GM12878 (cell line): ENCODE measurements at regions not wholly inside any gene's neighbourhood (a gene's known extent, or its start where the extent isn't known, plus 50 kb on each side); places are given as distances from the start of the nearest gene placed in this dataset.

Experiments used
- ATAC-seq: fragments of 200-7000 bp; cut with Tn5 transposase; 3 replicates; pipeline ENCODE4 v1.9.1; 2020; ENCODE audit warnings: mild to moderate bottlenecking, moderate library complexity
- BruUV-seq: library from RNA; stranded (reverse); fragments of 400-500 nt; replicated peaks from 2 replicates; lab custom pipeline; 2021; lab: Mats Ljungman, UMichigan
- CTCF ChIA-PET: fragments of 300-600 bp; sonication (Branson Sonifier 250); formaldehyde crosslinking; extraction: SDS; loops from one replicate; lab custom pipeline; 2021; ENCODE audit warnings: inconsistent platforms; lab: Yijun Ruan, JAX
- POLR2A ChIA-PET: fragments of 350-600 bp; formaldehyde crosslinking; extraction: SDS; loops from one replicate; lab custom pipeline; 2021; ENCODE audit warnings: inconsistent platforms; lab: Charles Lee
- RAD21 ChIA-PET: fragments of 300-600 bp; sonication (Branson Sonifier 250); formaldehyde crosslinking; loops from one replicate; lab custom pipeline; 2023; ENCODE audit warnings: antibody characterized with exemption; ENCODE audit not compliant: unreplicated experiment; lab: Charles Lee
- SMC1A ChIA-PET: fragments of 300-600 bp; sonication (Branson Sonifier 250); formaldehyde crosslinking; loops from one replicate; lab custom pipeline; 2023; ENCODE audit not compliant: unreplicated experiment, uncharacterized antibody; lab: Charles Lee
- DNase-seq: peaks from one replicate; pipeline ENCODE4 v3.0.0-alpha.2; 2011; ENCODE audit warnings: low read depth, low spot score
- FAIRE-seq: peaks from 3 replicates; lab custom pipeline; 2011; peaks lifted over from hg19 to GRCh38; lab: Jason Lieb, UNC
- H2AFZ ChIP-seq: 2 replicates; pipeline ENCODE4 v1.6.0; 2011; ENCODE audit warnings: low read depth, low read length, control low read depth; ENCODE audit not compliant: control insufficient read depth
- H3K27ac ChIP-seq: 2 replicates; pipeline ENCODE4 v1.5.1; 2011; ENCODE audit warnings: control low read depth; ENCODE audit not compliant: control insufficient read depth, insufficient read depth
- H3K27me3 ChIP-seq, 2 experiments: replicated peaks in 1 of 2; 2 replicates each; pipeline versions ENCODE4 v1.6.0 to v1.6.1; 2011; ENCODE audit warnings: low read length in 1 of 2; ENCODE audit not compliant: control insufficient read depth in 2 of 2, insufficient read depth in 2 of 2
- H3K36me3 ChIP-seq, 2 experiments: 2 replicates each; pipeline ENCODE4 v1.5.1; 2011; ENCODE audit warnings: low read length in 1 of 2; ENCODE audit not compliant: control insufficient read depth in 2 of 2, insufficient read depth in 2 of 2
- H3K4me1 ChIP-seq: 2 replicates; pipeline ENCODE4 v1.6.1; 2011; ENCODE audit warnings: mild to moderate bottlenecking, low read length, moderate library complexity, mixed read lengths; ENCODE audit not compliant: control insufficient read depth, insufficient read depth
- H3K4me2 ChIP-seq: 2 replicates; pipeline ENCODE4 v1.6.0; 2011; ENCODE audit warnings: control low read depth; ENCODE audit not compliant: control insufficient read depth, insufficient read depth
- H3K4me3 ChIP-seq: fragments of 200-600 bp; sonication (generic); 2 replicates; pipeline ENCODE4 v1.5.1; 2016
- H3K79me2 ChIP-seq: 2 replicates; pipeline ENCODE4 v1.6.0; 2011; ENCODE audit warnings: low read length; ENCODE audit not compliant: control insufficient read depth, insufficient read depth
- H3K9ac ChIP-seq: 2 replicates; pipeline ENCODE4 v1.8.0; 2011; ENCODE audit warnings: low read length, control low read depth, mixed read lengths; ENCODE audit not compliant: control insufficient read depth, insufficient read depth
- H3K9me3 ChIP-seq: replicated peaks from 3 replicates; pipeline ENCODE4 v1.5.1; 2011; ENCODE audit warnings: mild to moderate bottlenecking, low read length; ENCODE audit not compliant: control insufficient read depth, insufficient read depth
- H4K20me1 ChIP-seq: 2 replicates; pipeline ENCODE4 v1.6.0; 2011; ENCODE audit not compliant: control insufficient read depth, insufficient read depth
- CUX1 ChIP-seq: IDR thresholded peaks from 2 replicates; pipeline ENCODE4 v1.6.1; 2012; ENCODE audit warnings: improper control_type of control experiment, low read depth, low read length; ENCODE audit not compliant: insufficient replicate concordance
- GABPA ChIP-seq: IDR thresholded peaks from 2 replicates; pipeline ENCODE4 v1.6.1; 2014; ENCODE audit warnings: antibody characterized with exemption, low read depth, mild to moderate bottlenecking, inconsistent platforms
- HSF1 ChIP-seq: fragments of 150-350 bp; IDR thresholded peaks from 2 replicates; pipeline ENCODE4 v1.6.1; 2014; ENCODE audit warnings: mild to moderate bottlenecking, low read depth, low read length
- IRF5 ChIP-seq: fragments of 450-650 bp; IDR thresholded peaks from 2 replicates; pipeline ENCODE4 v1.6.1; 2017; ENCODE audit warnings: borderline replicate concordance
- MEF2A ChIP-seq: IDR thresholded peaks from 2 replicates; pipeline ENCODE4 v1.6.1; 2011; ENCODE audit warnings: low read depth, mild to moderate bottlenecking, low read length, moderate library complexity; ENCODE audit not compliant: insufficient read depth
- MYB ChIP-seq: fragments of 150-350 bp; IDR thresholded peaks from 2 replicates; pipeline ENCODE4 v1.6.1; 2014; ENCODE audit warnings: mild to moderate bottlenecking, low read depth, low read length, borderline replicate concordance
- NR2C2 ChIP-seq: IDR thresholded peaks from 2 replicates; pipeline ENCODE4 v1.6.1; 2011; ENCODE audit warnings: borderline replicate concordance, low read depth; ENCODE audit not compliant: control insufficient read depth, insufficient read length
- PAX8 ChIP-seq: fragments of 450-650 bp; IDR thresholded peaks from 2 replicates; pipeline ENCODE4 v1.6.1; 2017; ENCODE audit warnings: mild to moderate bottlenecking, moderate library complexity
- POU2F2 ChIP-seq: IDR thresholded peaks from 3 replicates; pipeline ENCODE4 v1.6.1; 2011; ENCODE audit warnings: low read depth, mild to moderate bottlenecking, low read length, borderline replicate concordance
- WRNIP1 ChIP-seq: IDR thresholded peaks from 2 replicates; pipeline ENCODE4 v1.6.1; 2011; ENCODE audit warnings: low read depth, low read length, improper control_type of control experiment, borderline replicate concordance
- ZNF622 ChIP-seq: fragments of 450-650 bp; IDR thresholded peaks from 2 replicates; pipeline ENCODE4 v1.6.1; 2017; ENCODE audit warnings: mild to moderate bottlenecking, inconsistent platforms
- ZSCAN29 ChIP-seq: fragments of 450-650 bp; IDR thresholded peaks from 2 replicates; pipeline ENCODE4 v1.6.1; 2017; ENCODE audit warnings: mild to moderate bottlenecking, moderate library complexity
- WGBS: methylation state at CpG from one replicate; pipeline ENCODE4 v1.1.6; 2016; ENCODE audit warnings: low lambda C conversion rate; ENCODE audit not compliant: insufficient replicate concordance, insufficient coverage; ENCODE audit errors: missing lambda C conversion rate; 5-methylcytosine and 5-hydroxymethylcytosine counted together
- in situ Hi-C: fragments of 300-500 bp; cut with MboI; formaldehyde crosslinking; loops from 9 replicates; pipeline ENCODE4 v1.14.3; 2018; ENCODE audit warnings: mixed read lengths
- intact Hi-C: fragments of 100-400 bp; cut with micrococcal nuclease; formaldehyde crosslinking; loops from one replicate; pipeline ENCODE4 v1.14.2; 2022; ENCODE audit not compliant: unreplicated experiment
- TF ChIP-seq, protein P1 (sequence below): IDR thresholded peaks from 2 replicates; pipeline ENCODE4 v1.6.1; 2011; ENCODE audit warnings: low read depth, low read length, improper control_type of control experiment, borderline replicate concordance
- TF ChIP-seq, protein P2 (sequence below): fragments of 450-650 bp; IDR thresholded peaks from 2 replicates; pipeline ENCODE4 v1.6.1; 2016; ENCODE audit warnings: mild to moderate bottlenecking

DNA sequence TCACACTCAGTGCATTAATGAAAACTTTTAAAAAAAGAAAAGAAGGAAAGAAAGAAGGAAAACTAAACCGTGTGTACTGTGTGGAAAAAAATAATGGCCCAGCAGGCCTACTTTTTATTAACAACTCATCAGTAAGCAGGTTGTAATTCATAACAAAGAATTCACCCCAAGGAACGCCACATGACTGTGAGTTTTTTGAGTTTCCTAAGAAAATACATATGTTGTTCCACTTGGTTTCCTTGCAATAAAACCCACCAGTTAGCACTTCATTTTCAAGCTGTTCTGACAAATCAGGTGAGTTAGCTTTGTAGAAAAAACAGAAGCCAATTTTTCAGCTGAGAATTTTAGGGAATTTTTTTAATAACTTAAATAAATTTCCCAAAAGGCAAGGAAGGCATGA is 259.3 kb upstream of the TBX18 start:
- Histone ChIP-seq H3K9ac (no peak overlapping the region), H4K20me1 (no peaks in the 10 kb centered on the region), H3K36me3 (no peaks in the 10 kb centered on the region), H2AFZ (no peak overlapping the region), H3K79me2 (no peaks in the 10 kb centered on the region), H3K4me3 (no peak overlapping the region), H3K27ac (no peak overlapping the region), H3K4me2 (no peak overlapping the region), H3K27me3 (no peaks in the 10 kb centered on the region), H3K9me3 (no peaks in the 10 kb centered on the region)
- WGBS = 0% methylated on average over 2 of the region's 2 CpGs
- intact Hi-C loops = no loop called here
- ChIA-PET CTCF (no interaction called here), RAD21 (no interaction called here), SMC1A (interaction anchor here (0.6 kb wide), 1 partner anchor 454 kb away, joined by 4 read pairs; no protein-coding TSS in a partner anchor)
- in situ Hi-C loops = no loop called here
- no peak for DNase-seq
- no peak for TF ChIP-seq ZNF622
- TF ChIP-seq POU2F2 = no peak
- TF ChIP-seq, protein P1, sequence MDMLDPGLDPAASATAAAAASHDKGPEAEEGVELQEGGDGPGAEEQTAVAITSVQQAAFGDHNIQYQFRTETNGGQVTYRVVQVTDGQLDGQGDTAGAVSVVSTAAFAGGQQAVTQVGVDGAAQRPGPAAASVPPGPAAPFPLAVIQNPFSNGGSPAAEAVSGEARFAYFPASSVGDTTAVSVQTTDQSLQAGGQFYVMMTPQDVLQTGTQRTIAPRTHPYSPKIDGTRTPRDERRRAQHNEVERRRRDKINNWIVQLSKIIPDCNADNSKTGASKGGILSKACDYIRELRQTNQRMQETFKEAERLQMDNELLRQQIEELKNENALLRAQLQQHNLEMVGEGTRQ = no peak
- no peak for TF ChIP-seq PAX8
- TF ChIP-seq NR2C2 = no peak
- TF ChIP-seq, protein P2, sequence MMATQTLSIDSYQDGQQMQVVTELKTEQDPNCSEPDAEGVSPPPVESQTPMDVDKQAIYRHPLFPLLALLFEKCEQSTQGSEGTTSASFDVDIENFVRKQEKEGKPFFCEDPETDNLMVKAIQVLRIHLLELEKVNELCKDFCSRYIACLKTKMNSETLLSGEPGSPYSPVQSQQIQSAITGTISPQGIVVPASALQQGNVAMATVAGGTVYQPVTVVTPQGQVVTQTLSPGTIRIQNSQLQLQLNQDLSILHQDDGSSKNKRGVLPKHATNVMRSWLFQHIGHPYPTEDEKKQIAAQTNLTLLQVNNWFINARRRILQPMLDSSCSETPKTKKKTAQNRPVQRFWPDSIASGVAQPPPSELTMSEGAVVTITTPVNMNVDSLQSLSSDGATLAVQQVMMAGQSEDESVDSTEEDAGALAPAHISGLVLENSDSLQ = no peak
- TF ChIP-seq MEF2A = no peak
- no peak for TF ChIP-seq GABPA
- TF ChIP-seq HSF1 = no peak
- no peak for TF ChIP-seq IRF5
- no peak for TF ChIP-seq MYB
- no peak for TF ChIP-seq ZSCAN29
- TF ChIP-seq CUX1 = no peak
- TF ChIP-seq WRNIP1 = no peak
- TF ChIP-seq, all 136 proteins: peak for 0
- POLR2A ChIA-PET = no interaction called here
- FAIRE-seq (no peak), ATAC-seq (no peak)
- BruUV-seq = no TSS peak
- H3K4me1 ChIP-seq = no peaks in the 10 kb centered on the region
